GM18907 (cell line): ENCODE measurements at regions not wholly inside any gene's neighbourhood (a gene's known extent, or its start where the extent isn't known, plus 50 kb on each side); places are given as distances from the start of the nearest gene placed in this dataset.
"Not testable (repeated sequence)": the region's sequence is repeated elsewhere in the genome, so short reads cannot be mapped to it uniquely, and the experiment has no call there.

Source experiments
- ATAC-seq: cut with Tn5 transposase; IDR thresholded peaks from one replicate; pipeline ENCODE4 v1.9.1; 2021; ENCODE audit warnings: mild to moderate bottlenecking, moderate library complexity; ENCODE audit not compliant: unreplicated experiment

GRCh38 chr5:91635950-91636734, 253.0 kb upstream of the ARRDC3 start:
- no peak for ATAC-seq

GRCh38 chr5:91632871-91633270, 249.8 kb upstream of the ARRDC3 start:
- no peak for ATAC-seq

GRCh38 chr5:91611746-91612145, 228.6 kb upstream of the ARRDC3 start:
- ATAC-seq: no peak

GRCh38 chr5:91607675-91608074, 224.6 kb upstream of the ARRDC3 start:
- ATAC-seq: no peak

- ATAC-seq: no peak
Observed at GRCh38 chr5:91599863-91600262, 216.7 kb upstream of the ARRDC3 start.

GRCh38 chr5:91598216-91598615, 215.1 kb upstream of the ARRDC3 start:
- ATAC-seq: no peak

- no peak for ATAC-seq
Observed at GRCh38 chr5:91595424-91595823, 212.3 kb upstream of the ARRDC3 start.

- ATAC-seq: no peak
Observed at GRCh38 chr5:91591076-91591475, 208.0 kb upstream of the ARRDC3 start.

GRCh38 chr5:91586232-91586631, 203.1 kb upstream of the ARRDC3 start:
- no peak for ATAC-seq

GRCh38 chr5:91584352-91584751, 201.2 kb upstream of the ARRDC3 start:
- no peak for ATAC-seq

GRCh38 chr5:91566012-91566411, 182.9 kb upstream of the ARRDC3 start:
- not testable (repeated sequence) for ATAC-seq

GRCh38 chr5:91562922-91563321, 179.8 kb upstream of the ARRDC3 start:
- no peak for ATAC-seq

- no peak for ATAC-seq
Observed at GRCh38 chr5:91541696-91542095, 158.6 kb upstream of the ARRDC3 start.

GRCh38 chr5:91538179-91538578, 155.1 kb upstream of the ARRDC3 start:
- ATAC-seq: no peak

- ATAC-seq: no peak
Observed at GRCh38 chr5:91535499-91535898, 152.4 kb upstream of the ARRDC3 start.

GRCh38 chr5:91534332-91534731, 151.2 kb upstream of the ARRDC3 start:
- no peak for ATAC-seq

- ATAC-seq: no peak
Observed at GRCh38 chr5:91532779-91533178, 149.7 kb upstream of the ARRDC3 start.

- no peak for ATAC-seq
Observed at GRCh38 chr5:91532281-91532680, 149.2 kb upstream of the ARRDC3 start.

- ATAC-seq: no peak
Observed at GRCh38 chr5:91528831-91529230, 145.7 kb upstream of the ARRDC3 start.

GRCh38 chr5:91521785-91522184, 138.7 kb upstream of the ARRDC3 start:
- ATAC-seq: no peak

- no peak for ATAC-seq
Observed at GRCh38 chr5:91521334-91521733, 138.2 kb upstream of the ARRDC3 start.

GRCh38 chr5:91514400-91514799, 131.3 kb upstream of the ARRDC3 start:
- no peak for ATAC-seq

- ATAC-seq: no peak
Observed at GRCh38 chr5:91503321-91503720, 120.2 kb upstream of the ARRDC3 start.
